HG02973 (cell line): ENCODE measurements at regions not wholly inside any gene's neighbourhood (a gene's known extent, or its start where the extent isn't known, plus 50 kb on each side); places are given as distances from the start of the nearest gene placed in this dataset.

Source experiments
- ATAC-seq: cut with Tn5 transposase; IDR thresholded peaks from one replicate; pipeline ENCODE4 v1.9.1; 2021; ENCODE audit warnings: moderate library complexity; ENCODE audit not compliant: unreplicated experiment

DNA sequence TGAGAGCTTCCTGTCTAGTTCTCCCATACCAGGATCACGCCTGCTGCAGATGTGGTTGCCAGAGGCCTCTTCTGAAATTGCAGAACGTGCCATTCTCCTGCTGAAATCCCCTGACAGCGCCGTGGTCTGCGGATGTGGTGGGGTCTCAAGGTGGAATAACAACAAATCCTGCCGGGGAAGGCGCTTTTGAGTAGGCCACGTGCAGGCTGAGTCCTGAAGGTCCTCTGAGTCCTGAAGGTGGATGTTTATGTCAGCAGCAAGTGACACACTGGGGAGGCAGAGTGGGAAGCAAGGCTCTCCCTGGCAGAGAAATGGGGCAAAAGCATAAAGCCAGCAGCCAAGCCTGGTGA lies 241.4 kb downstream of the MYCN start:
- no peak for ATAC-seq

GRCh38 chr2:16181062-16181740 lies 240.9 kb downstream of the MYCN start:
- ATAC-seq, result no peak

GRCh38 chr2:16180631-16181030 lies 240.3 kb downstream of the MYCN start:
- no peak for ATAC-seq

DNA sequence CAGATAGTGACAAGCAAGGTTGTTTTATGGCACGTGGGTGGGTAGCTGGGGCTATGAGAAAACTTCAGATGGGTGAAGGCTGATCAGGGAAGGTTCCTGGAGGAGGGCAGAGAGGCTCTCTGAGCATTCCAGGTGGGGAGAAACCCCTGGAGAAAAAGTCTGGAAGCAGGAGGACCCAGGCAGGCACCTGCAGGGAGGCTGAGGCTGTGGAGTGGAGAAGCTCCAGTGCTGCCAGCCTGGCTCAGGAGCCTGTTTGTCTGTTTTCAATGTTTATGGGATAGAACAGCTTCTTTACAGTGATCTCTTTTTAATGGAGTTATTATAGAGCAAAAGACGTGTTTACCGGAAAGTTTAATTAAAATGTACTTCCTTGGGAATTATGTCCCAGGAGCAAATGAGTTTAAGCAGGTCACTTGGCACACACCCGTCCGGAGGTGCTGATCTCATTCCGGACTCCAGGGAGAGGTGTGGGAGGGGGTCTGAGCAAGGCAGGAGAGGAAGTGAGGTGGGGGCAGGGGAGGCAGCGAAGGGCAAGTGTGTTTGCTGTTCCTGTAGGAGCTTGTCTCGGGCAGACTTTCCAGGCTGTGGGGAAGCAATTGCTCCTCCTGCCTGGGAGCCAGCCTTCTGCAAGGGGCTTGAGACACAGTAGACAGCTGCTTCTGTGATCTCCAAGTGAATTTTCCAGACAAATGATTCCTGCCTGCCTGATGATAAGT lies 239.5 kb downstream of the MYCN start:
- no peak for ATAC-seq

DNA sequence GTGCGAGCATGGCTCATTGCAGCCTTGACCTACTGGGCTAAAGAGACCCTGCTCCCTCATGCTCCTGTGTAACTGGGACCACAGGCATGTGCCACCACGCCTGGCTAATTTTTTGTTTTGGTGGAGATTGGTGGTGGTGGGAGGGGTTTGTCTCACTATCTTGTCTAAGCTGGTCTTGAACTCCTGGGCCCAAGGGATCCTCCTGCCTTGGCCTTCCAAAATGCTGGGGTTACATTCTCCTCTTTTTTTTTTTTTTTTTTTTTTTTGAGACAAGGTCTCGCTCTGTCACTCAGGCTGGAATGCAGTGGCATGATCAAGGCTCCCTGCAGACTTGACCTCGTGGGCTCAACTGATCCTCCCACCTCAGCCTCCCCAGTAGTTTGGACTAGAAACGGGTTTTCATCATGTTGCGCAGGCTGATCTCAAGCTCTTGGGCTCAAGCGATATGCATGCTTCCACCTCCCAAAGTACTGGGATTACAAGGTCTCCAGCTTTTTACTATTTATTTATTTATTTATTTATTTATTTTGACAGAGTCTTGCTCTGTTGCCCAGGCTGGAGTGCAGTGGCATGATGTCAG lies 238.3 kb downstream of the MYCN start:
- ATAC-seq, result no peak

DNA sequence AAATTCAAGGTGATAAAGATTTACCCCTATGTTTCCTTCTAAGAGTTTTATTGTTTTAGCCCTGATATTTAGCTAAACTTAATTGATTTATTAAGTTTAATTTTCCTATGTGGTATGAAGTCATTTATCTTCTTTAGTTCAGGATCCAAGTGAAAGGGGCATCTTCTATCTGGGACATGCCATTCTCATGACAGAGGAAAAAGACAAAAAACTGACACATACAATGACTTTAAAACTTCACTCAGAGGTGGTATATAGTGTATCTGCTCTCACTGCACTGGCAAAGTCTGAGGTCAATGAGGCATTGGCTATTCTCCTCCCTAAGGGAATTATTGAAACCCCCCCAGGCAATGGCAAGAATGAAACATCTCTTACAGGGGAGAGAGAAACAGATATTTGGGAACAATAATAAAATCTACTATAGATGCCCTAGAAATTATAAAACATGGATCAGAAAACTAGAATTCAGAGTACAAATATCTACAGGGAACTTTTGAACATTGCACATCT lies 237.4 kb downstream of the MYCN start:
- no peak for ATAC-seq

DNA sequence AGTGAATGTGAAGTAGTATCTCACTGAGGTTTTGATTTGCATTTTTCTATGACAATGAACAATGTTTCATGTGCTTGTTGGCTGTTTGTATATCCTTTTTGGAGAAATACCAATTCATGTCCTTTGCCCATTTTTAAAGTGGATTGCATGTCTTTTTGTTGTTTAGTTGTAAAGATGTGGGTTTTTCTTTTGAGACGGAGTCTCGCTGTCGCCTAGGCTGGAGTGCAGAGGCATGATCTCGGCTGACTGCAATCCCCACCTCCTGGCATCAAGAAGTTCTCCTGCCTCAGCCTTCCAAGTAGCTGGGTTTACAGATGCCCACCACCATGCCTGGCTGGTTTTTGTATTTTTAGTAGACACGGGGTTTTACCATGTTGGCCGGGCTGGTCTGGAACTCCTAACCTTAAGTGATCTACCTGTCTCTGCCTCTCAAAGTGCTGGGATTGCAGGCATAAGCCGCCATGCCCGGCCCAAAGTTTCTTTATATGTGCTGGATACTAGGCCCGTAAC lies 236.7 kb downstream of the MYCN start:
- no peak for ATAC-seq

DNA sequence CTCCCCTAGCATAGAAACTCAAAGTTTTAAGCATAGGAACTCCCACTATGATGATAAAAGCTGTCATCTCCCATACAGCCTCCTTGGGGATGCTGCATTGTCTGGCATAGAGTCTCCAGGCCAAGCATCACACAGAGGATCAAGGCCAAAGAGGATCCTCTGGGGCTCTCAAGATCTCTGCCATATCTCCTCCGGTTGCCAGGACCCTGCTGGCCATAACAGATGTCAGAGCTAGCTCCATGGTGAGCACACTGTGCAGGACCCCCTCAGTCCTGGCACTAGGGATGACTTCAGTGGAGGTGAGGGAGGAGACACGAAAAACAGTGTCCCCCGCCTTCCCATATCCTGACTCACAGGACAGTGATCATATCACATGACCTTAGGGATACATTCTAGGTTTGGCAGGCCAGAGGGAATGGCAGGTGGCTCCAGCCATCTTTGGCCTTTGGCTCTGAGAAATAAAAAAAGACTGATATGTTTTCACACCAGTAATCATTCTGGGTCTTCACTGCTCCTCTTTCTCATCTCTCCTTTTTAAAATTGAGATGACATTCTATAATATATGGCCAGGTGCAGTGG lies 235.0 kb downstream of the MYCN start:
- ATAC-seq, result no peak

GRCh38 chr2:16174693-16175045 lies 234.3 kb downstream of the MYCN start:
- ATAC-seq, result no peak

- ATAC-seq, result no peak
These were observed 233.7 kb downstream of the MYCN start for GRCh38 chr2:16173893-16174692.

DNA sequence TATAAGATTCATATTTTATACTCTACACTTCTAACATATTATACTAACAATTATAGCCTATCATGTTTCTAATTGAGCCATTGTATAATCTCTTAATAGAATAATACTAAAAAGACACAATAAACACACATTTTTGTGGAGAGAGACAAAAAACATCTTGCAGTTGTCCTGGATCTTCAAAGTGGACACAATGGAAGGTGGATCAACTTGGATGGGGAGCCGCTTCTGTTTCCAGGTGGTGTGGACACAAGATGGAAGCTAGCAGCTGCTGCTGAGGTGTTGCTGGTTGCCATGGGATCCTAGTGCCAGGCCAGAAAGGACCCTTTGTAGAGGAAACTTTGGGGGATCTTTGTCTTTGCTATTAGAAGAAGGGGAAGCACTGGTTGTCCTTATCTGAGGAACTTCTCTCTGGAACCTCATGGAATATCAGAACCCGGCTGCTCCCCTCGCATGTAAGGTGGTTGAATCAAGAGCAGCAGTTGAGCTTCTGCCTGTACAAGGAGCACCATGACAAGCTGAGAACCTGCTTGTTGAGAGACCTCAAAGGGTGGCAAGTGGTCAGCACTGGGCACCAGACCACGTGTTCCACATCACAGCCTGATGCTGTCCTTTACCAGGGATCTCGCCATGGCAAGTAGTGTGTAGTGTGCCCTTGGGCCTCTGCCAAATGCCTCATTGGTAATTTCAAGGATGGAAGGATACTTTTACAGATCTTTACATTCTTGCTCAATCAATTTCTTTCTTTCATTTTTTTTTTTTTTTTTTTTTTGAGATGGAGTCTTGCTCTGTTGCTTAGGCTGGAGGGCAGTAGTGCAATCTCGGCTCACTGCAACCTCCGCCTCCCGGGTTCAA lies 232.2 kb downstream of the MYCN start:
- ATAC-seq, result no peak

- ATAC-seq, result no peak
These were observed 231.1 kb downstream of the MYCN start for GRCh38 chr2:16171425-16171920.

- no peak for ATAC-seq
These were observed 230.5 kb downstream of the MYCN start for GRCh38 chr2:16170675-16171424.

DNA sequence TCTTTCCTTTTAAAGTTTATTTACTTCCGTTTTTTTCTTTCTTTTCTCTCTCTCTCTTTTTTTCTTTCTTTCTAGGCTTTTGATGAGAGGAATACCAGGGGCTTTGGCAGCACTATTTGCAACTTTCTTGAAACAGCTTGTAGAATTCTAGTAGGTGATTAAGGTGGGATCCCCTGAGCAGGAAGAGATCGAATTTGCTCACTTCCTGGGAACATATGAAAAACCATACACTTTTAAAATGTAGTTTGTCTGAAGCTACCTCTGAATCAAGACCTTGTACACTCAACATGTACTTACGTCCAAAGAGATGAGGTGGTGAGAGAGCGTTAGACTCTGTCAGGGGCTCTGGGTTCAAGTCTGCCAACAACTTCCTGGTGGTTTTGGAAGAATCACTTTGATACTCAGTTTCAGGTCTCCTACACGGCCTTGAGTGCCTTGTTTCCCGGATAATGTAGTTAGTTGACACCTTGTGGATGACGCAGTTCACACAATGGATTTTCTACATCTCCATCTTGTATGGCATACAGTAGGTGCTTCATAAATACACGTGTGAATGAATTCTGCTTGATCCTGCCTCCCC lies 229.1 kb downstream of the MYCN start:
- ATAC-seq, result no peak

DNA sequence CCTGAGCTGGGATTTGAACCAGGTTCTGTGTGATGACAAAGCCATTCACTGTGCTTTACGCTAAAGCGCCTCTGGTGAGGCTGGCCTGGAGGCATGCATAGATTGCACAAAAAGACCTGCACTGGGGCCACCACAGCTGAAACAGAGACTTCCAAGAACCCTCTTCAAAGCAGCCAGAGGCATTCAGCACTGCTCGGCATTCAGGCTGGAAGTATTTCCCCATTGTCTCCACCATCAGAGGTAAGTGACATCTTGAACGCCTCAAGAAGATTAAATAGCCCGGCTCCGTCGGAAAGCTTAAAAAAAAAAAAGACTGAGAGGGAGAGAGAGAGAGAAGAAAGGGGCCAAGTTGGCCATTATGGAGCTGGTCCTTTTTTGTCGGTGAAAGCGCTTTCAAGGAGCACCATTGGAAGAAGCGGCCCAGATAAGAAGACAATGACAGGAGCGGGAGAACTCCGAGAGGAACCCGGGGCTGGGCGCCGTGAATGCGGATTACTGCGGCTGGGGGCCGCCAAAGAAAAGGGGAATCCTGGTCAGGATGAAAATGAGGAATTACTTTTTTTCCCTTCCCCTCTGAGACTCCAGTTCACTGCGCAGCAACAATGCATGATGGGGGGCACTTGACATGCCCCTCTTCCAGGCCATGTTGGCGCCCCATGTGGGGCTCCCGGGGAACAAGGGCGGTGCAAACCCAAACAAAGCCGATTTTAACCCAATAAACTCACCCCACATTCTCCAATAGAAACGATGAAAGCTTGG lies 228.3 kb downstream of the MYCN start:
- ATAC-seq, result no peak

GRCh38 chr2:16167870-16168426 lies 227.6 kb downstream of the MYCN start:
- no peak for ATAC-seq

GRCh38 chr2:16167451-16167861 lies 227.1 kb downstream of the MYCN start:
- no peak for ATAC-seq
